ENCODE measurements at regions not wholly inside any gene's neighbourhood (a gene's known extent, or its start where the extent isn't known, plus 50 kb on each side); places are given as distances from the start of the nearest gene placed in this dataset.

- DNase-seq (ENCODE audit: low read depth): no peak
- no peak overlapping the region for H3K4me3 ChIP-seq (ENCODE audit: low read length)
- TF ChIP-seq CTCF (conservative IDR thresholded peaks at IDR 0.05; ENCODE audit: low read length): no peak
Measured at GRCh38 chr1:239999170-239999569, 92.5 kb upstream of the FMN2 start.

DNA sequence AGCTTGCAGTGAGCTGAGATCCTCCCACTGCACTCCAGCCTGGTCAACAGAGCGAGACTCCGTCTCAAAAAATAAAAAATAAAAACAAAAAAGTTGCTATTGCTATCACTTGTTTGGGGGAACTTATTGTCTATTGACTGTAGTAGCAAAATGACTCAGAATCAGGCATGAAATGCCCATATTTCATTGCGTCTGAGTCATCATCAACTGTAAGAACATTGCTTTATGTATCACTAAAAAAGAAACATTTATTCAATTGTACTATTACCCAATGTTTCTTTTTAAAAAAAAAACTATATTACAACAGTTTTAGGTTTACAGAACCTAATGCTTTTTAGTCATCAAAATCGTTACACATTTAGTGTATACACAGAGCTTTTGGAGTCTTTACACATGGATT, 91.0 kb upstream of the FMN2 start:
- TF ChIP-seq CTCF (conservative IDR thresholded peaks at IDR 0.05; ENCODE audit: low read length): no peak
- no peak overlapping the region for H3K4me3 ChIP-seq (ENCODE audit: low read length)
- DNase-seq (ENCODE audit: low read depth): peak; percentile 63

DNA sequence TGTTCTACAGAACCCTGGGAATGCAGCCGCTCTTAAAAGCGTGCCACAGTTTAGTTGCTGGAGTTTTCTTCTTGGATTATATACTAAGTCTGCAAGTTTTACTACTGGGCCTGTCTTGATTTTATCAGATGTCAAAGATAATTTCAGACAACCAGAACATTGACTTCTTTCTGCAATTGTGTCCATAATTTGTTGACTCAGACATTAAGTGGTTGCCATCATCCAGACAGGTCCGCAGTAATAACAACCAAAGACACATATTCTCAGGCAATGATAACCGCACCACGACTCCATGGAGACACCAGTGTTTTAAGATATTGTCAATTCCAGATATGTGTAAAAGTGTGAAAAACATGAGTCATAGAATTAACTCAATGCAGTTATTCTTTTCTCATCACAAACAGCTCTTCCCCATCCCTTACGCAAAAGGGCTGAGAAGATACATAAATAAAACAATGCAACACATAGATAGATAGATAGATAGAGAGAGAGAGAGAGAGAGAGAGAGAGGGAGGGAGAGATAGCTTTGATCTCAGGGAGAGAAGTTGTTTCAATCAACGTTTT, 90.4 kb upstream of the FMN2 start:
- no peak for DNase-seq (ENCODE audit: low read depth)
- no peak overlapping the region for H3K4me3 ChIP-seq (ENCODE audit: low read length)
- TF ChIP-seq CTCF (conservative IDR thresholded peaks at IDR 0.05; ENCODE audit: low read length): no peak

DNA sequence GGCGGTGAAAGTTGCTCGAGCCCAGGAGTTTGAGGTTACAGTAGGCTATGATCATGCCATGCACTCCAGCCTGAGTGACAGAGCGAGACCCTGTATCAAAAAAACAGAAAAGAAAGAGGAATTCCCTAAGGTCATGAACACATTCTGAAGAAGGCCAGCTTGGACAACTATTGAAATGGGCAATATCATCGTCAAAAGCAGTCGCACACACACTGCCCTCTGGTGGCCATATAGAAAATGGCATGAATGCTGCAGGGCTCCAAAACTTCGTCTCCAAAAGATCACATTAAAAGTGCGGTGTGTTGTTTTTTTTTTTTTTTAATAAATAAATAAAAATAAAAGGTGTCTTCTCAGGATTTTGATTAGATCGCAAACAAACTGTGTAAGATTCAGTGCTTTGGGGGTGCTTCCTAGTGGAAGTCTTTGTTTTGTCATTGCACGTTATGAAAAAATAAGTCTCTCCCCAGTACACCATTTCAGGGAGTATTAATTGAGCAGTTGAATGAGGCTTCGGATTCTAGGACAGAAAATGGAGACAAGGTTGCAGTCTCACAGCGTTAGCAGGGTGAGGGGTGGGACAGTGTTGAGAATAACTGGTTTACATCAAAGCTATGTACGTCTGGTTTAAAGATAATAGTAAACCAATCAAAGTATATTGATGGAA, 87.5 kb upstream of the FMN2 start:
- peak; percentile 85 for TF ChIP-seq CTCF (conservative IDR thresholded peaks at IDR 0.05; ENCODE audit: low read length)
- H3K4me3 ChIP-seq (ENCODE audit: low read length): no peak overlapping the region
- no peak for DNase-seq (ENCODE audit: low read depth)

DNA sequence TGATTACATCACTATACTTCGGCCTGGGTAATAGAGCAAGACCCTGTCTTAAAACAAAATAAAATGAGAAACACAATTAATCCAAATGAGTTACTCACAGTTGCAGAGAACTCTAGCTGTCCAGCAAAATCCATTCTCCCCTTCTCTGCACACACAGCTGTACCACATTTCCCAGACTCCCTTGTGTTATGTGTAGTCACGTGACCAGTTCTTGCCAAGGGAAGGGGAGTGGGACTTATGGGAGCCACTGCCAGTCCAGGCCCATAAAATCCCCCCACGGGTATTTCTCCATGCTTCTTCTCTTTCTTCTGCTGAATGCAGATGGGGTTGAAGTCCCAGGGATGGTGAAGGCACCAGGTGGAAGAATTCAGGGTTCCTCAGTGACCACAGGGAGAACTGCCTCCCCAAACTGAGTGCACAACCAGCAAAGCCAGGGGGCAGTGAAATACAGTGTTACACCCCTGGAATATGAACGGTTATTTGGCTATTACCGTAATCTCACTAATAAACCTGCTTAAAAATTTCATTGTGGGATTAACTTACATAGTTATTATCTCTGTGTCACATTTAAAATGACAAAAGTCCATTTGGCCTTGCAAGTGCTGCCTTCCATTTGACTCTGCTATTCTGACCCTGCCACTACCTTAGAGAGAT, 85.6 kb upstream of the FMN2 start:
- TF ChIP-seq CTCF (conservative IDR thresholded peaks at IDR 0.05; ENCODE audit: low read length): no peak
- no peak overlapping the region for H3K4me3 ChIP-seq (ENCODE audit: low read length)
- no peak for DNase-seq (ENCODE audit: low read depth)

GRCh38 chr1:240008298-240008697, 83.4 kb upstream of the FMN2 start:
- no peak overlapping the region for H3K4me3 ChIP-seq (ENCODE audit: low read length)
- no peak for DNase-seq (ENCODE audit: low read depth)
- no peak for TF ChIP-seq CTCF (conservative IDR thresholded peaks at IDR 0.05; ENCODE audit: low read length)

DNA sequence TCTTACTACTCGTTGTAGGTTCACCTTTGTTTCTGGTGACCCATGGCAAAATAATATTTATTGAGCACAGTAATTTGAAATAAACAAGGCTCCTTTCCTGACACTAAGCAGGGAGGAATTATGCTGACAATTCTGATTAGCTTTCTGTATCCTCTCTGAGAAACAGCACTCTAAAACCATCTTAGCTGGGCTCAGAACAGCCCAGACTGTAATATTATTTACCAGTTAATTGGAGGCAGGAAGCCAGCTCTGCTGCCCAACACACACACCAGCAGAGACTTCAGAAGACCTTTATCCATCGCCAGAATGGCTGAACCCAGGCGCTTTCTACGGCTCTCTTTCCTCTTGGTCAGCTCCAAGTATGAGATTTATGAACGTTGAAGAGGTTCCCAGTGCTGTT, 77.6 kb upstream of the FMN2 start:
- no peak overlapping the region for H3K4me3 ChIP-seq (ENCODE audit: low read length)
- no peak for DNase-seq (ENCODE audit: low read depth)
- no peak for TF ChIP-seq CTCF (conservative IDR thresholded peaks at IDR 0.05; ENCODE audit: low read length)

Measured in AG10803 (cell line).